ENCODE measurements at regions not wholly inside any gene's neighbourhood (a gene's known extent, or its start where the extent isn't known, plus 50 kb on each side); places are given as distances from the start of the nearest gene placed in this dataset.

DNA sequence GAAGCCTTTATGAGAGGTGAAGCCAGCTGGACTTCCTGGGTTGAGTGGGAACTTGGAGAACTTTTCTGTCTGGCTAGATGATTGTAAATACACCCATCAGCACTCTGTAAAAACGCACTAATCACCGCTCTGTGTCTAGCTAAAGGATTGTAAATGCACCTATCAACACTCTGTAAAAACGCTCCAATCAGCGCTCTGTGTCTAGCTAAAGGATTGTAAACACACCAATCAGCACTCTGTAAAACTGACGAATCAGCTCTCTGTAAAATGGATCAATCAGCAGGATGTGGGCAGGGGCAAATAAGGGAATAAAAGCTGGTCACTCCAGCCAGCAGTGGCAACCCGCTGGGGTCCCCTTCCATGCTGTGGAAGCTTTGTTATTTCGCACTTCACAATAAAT lies 163.6 kb upstream of the SLC39A10 start:
- Histone ChIP-seq H2AFZ (ENCODE audit: insufficient read depth, low read depth, low read length, poor library complexity, severe bottlenecking) (no peak overlapping the region), H3K4me2 (replicated peaks; ENCODE audit: low read depth, low read length, poor library complexity, severe bottlenecking) (no peak overlapping the region), H3K79me2 (ENCODE audit: control insufficient read depth, insufficient read depth, low read length) (no peaks in the 10 kb centered on the region), H3K9me3 (ENCODE audit: control extremely low read depth in 1 of 3, control insufficient read depth in 2 of 3, insufficient read depth in 1 of 3, low read length in 2 of 3) (no peaks in the 10 kb centered on the region), H3K27ac (ENCODE audit: low read length in 2 of 2) (no peak overlapping the region), H3K36me3 (replicated peaks in 1 of 2; ENCODE audit: control extremely low read depth in 1 of 2, control insufficient read depth in 1 of 2, extremely low read depth in 1 of 2, insufficient read depth in 2 of 2, low read length in 1 of 2) (no peaks in the 10 kb centered on the region), H3K27me3 (replicated peaks in 1 of 4; ENCODE audit: control extremely low read depth in 1 of 4, control insufficient read depth in 3 of 4, insufficient read depth in 4 of 4, low read length in 3 of 4) (no peaks in the 10 kb centered on the region), H4K20me1 (ENCODE audit: control insufficient read depth, insufficient read depth, low read length, poor library complexity, severe bottlenecking) (no peaks in the 10 kb centered on the region), H3K4me3 (ENCODE audit: control extremely low read depth in 1 of 5, extremely low read depth in 1 of 5, insufficient read depth in 1 of 5, low read depth in 2 of 5, low read length in 4 of 5) (no peak overlapping the region), H3K4me1 (ENCODE audit: control insufficient read depth in 2 of 2, insufficient read depth in 2 of 2, low read length in 2 of 2) (peaks cover 0 to 9% of the 10 kb centered on the region in 2 donors), H3K9ac (ENCODE audit: low read length) (no peak overlapping the region)
- intact Hi-C loops (cut with micrococcal nuclease), result no loop called here
- no peaks in the 10 kb centered on the region for H3K9me3 Mint-ChIP-seq (ENCODE audit: insufficient read depth)
- ATAC-seq (ENCODE audit: low read depth) (no peak), DNase-seq (no peak)
- TF ChIP-seq, protein P1, sequence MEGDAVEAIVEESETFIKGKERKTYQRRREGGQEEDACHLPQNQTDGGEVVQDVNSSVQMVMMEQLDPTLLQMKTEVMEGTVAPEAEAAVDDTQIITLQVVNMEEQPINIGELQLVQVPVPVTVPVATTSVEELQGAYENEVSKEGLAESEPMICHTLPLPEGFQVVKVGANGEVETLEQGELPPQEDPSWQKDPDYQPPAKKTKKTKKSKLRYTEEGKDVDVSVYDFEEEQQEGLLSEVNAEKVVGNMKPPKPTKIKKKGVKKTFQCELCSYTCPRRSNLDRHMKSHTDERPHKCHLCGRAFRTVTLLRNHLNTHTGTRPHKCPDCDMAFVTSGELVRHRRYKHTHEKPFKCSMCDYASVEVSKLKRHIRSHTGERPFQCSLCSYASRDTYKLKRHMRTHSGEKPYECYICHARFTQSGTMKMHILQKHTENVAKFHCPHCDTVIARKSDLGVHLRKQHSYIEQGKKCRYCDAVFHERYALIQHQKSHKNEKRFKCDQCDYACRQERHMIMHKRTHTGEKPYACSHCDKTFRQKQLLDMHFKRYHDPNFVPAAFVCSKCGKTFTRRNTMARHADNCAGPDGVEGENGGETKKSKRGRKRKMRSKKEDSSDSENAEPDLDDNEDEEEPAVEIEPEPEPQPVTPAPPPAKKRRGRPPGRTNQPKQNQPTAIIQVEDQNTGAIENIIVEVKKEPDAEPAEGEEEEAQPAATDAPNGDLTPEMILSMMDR (IDR thresholded peaks at IDR 0.05), result no peak
- TF ChIP-seq EZH2 (IDR thresholded peaks at IDR 0.05; ENCODE audit: borderline replicate concordance, insufficient read depth, low read depth, low read length, poor library complexity, severe bottlenecking), result no peak
- ChIA-PET CTCF (interaction anchor here (1.0 kb wide), 1 partner anchor 167 kb away, joined by 5 read pairs; no protein-coding TSS in a partner anchor), POLR2A (no interaction called here)
- H3K4me1 Mint-ChIP-seq, result peaks cover 8% of the 10 kb centered on the region
- WGBS (ENCODE audit: insufficient coverage), result 89% methylated on average over 3 of the region's 7 CpGs
- H3K27ac Mint-ChIP-seq, result no peak overlapping the region
- no peak overlapping the region for H3K4me3 Mint-ChIP-seq
- H3K27me3 Mint-ChIP-seq, result no peaks in the 10 kb centered on the region

- no peak for TF ChIP-seq EZH2 (IDR thresholded peaks at IDR 0.05; ENCODE audit: borderline replicate concordance, insufficient read depth, low read depth, low read length, poor library complexity, severe bottlenecking)
- TF ChIP-seq, protein P1 (IDR thresholded peaks at IDR 0.05), result no peak
- intact Hi-C loops (cut with micrococcal nuclease), result no loop called here
- no peaks in the 10 kb centered on the region for H4K20me1 ChIP-seq (ENCODE audit: control insufficient read depth, insufficient read depth, low read length, poor library complexity, severe bottlenecking)
- H3K27ac ChIP-seq (ENCODE audit: low read length in 2 of 2), result no peak overlapping the region
- POLR2A ChIA-PET, result no interaction called here
- ATAC-seq (ENCODE audit: low read depth), result no peak
- no peaks in the 10 kb centered on the region for H3K27me3 ChIP-seq (replicated peaks in 1 of 4; ENCODE audit: control extremely low read depth in 1 of 4, control insufficient read depth in 3 of 4, insufficient read depth in 4 of 4, low read length in 3 of 4)
- Mint-ChIP-seq H3K27me3 (no peaks in the 10 kb centered on the region), H3K4me1 (no peaks in the 10 kb centered on the region), H3K27ac (no peak overlapping the region), H3K9me3 (ENCODE audit: insufficient read depth) (no peaks in the 10 kb centered on the region), H3K4me3 (no peak overlapping the region)
- H3K9ac ChIP-seq (ENCODE audit: low read length), result no peak overlapping the region
- H3K79me2 ChIP-seq (ENCODE audit: control insufficient read depth, insufficient read depth, low read length), result no peaks in the 10 kb centered on the region
- H3K4me1 ChIP-seq (ENCODE audit: control insufficient read depth in 2 of 2, insufficient read depth in 2 of 2, low read length in 2 of 2), result peaks cover 0 to 3% of the 10 kb centered on the region in 2 donors
- DNase-seq, result no peak
- no peak overlapping the region for H2AFZ ChIP-seq (ENCODE audit: insufficient read depth, low read depth, low read length, poor library complexity, severe bottlenecking)
- H3K4me3 ChIP-seq (ENCODE audit: control extremely low read depth in 1 of 5, extremely low read depth in 1 of 5, insufficient read depth in 1 of 5, low read depth in 2 of 5, low read length in 4 of 5), result no peak overlapping the region
- H3K36me3 ChIP-seq (replicated peaks in 1 of 2; ENCODE audit: control extremely low read depth in 1 of 2, control insufficient read depth in 1 of 2, extremely low read depth in 1 of 2, insufficient read depth in 2 of 2, low read length in 1 of 2), result no peaks in the 10 kb centered on the region
- no peaks in the 10 kb centered on the region for H3K9me3 ChIP-seq (ENCODE audit: control extremely low read depth in 1 of 3, control insufficient read depth in 2 of 3, insufficient read depth in 1 of 3, low read length in 2 of 3)
- WGBS (ENCODE audit: insufficient coverage), result 80% methylated on average over 2 of the region's 2 CpGs
- no peak overlapping the region for H3K4me2 ChIP-seq (replicated peaks; ENCODE audit: low read depth, low read length, poor library complexity, severe bottlenecking)
- CTCF ChIA-PET, result interaction anchor here (1.5 to 2.3 kb wide), 2 partner anchors 17 to 170 kb away, joined by 5 read pairs; no protein-coding TSS in a partner anchor
These were observed 166.7 kb upstream of the SLC39A10 start for GRCh38 chr2:195490319-195490718.

Data from B cell (primary cell).